HepG2 (cell line): ENCODE measurements at regions not wholly inside any gene's neighbourhood (a gene's known extent, or its start where the extent isn't known, plus 50 kb on each side); places are given as distances from the start of the nearest gene placed in this dataset.

Experiments
- DMTF1 ChIP-seq: sonication (generic); formaldehyde crosslinking; IDR thresholded peaks from 2 replicates; pipeline ENCODE4 v1.4.0; 2020; ENCODE audit warnings: mild to moderate bottlenecking, missing genetic modification reagents
- GATAD2A ChIP-seq: IDR thresholded peaks from 2 replicates; pipeline ENCODE4 v1.6.1; 2016
- MBD4 ChIP-seq: IDR thresholded peaks from 2 replicates; pipeline ENCODE4 v1.6.1; 2012; ENCODE audit warnings: low read length, inconsistent platforms, borderline replicate concordance
- NCOA2 ChIP-seq: sonication (generic); formaldehyde crosslinking; IDR thresholded peaks from 2 replicates; pipeline ENCODE4 v1.8.0; 2022; ENCODE audit warnings: inconsistent platforms
- NFATC3 ChIP-seq: sonication (generic); formaldehyde crosslinking; IDR thresholded peaks from 2 replicates; pipeline ENCODE4 v1.5.1; 2020; ENCODE audit warnings: mild to moderate bottlenecking, missing genetic modification reagents
- PAF1 ChIP-seq: IDR thresholded peaks from 2 replicates; pipeline ENCODE4 v1.6.1; 2016; ENCODE audit warnings: missing genetic modification reagents, missing compliant biosample characterization
- SAP130 ChIP-seq: IDR thresholded peaks from 2 replicates; pipeline ENCODE4 v1.6.1; 2016; ENCODE audit warnings: low read depth
- TFDP2 ChIP-seq: sonication (generic); formaldehyde crosslinking; IDR thresholded peaks from 2 replicates; pipeline ENCODE4 v1.4.0; 2020; ENCODE audit warnings: missing genetic modification reagents
- ZNF276 ChIP-seq: sonication (generic); formaldehyde crosslinking; IDR thresholded peaks from 2 replicates; pipeline ENCODE4 v1.4.0; 2020; ENCODE audit warnings: mild to moderate bottlenecking, low read depth, missing genetic modification reagents
- ZNF280D ChIP-seq: sonication (generic); formaldehyde crosslinking; IDR thresholded peaks from 2 replicates; pipeline ENCODE4 v1.5.1; 2020; ENCODE audit warnings: mild to moderate bottlenecking, missing genetic modification reagents
- ZNF30 ChIP-seq: sonication (generic); formaldehyde crosslinking; IDR thresholded peaks from 2 replicates; pipeline ENCODE4 v1.5.0; 2020; ENCODE audit warnings: mild to moderate bottlenecking, missing genetic modification reagents
- ZNF350 ChIP-seq: sonication (generic); formaldehyde crosslinking; IDR thresholded peaks from 2 replicates; pipeline ENCODE4 v1.4.0; 2020; ENCODE audit warnings: mild to moderate bottlenecking, low read depth, missing genetic modification reagents, borderline replicate concordance
- ZNF687 ChIP-seq: sonication (generic); formaldehyde crosslinking; IDR thresholded peaks from 2 replicates; pipeline ENCODE4 v1.5.1; 2020; ENCODE audit warnings: mild to moderate bottlenecking, missing genetic modification reagents, moderate library complexity
- ZNF709 ChIP-seq: sonication (generic); formaldehyde crosslinking; IDR thresholded peaks from 2 replicates; pipeline ENCODE4 v1.5.0; 2020; ENCODE audit warnings: mild to moderate bottlenecking, missing genetic modification reagents
- ZNF747 ChIP-seq: sonication (generic); formaldehyde crosslinking; IDR thresholded peaks from 2 replicates; pipeline ENCODE4 v1.8.1; 2023; ENCODE audit warnings: missing genetic modification reagents, mild to moderate bottlenecking, borderline replicate concordance

- TF ChIP-seq ZNF687: peak; percentile 78
- no peak for TF ChIP-seq ZNF709
- TF ChIP-seq NCOA2 (CRISPR knock-in tag): peak; percentile 94
- peak; percentile 83 for TF ChIP-seq GATAD2A (CRISPR knock-in tag)
- TF ChIP-seq DMTF1 (CRISPR knock-in tag): no peak
- no peak for TF ChIP-seq MBD4
- TF ChIP-seq ZNF276 (CRISPR knock-in tag): no peak
- TF ChIP-seq ZNF350 (CRISPR knock-in tag): 0 out of 2 replicates have a peak, but pooled peaks have one; percentile 30
- 0 out of 2 replicates have a peak, but pooled peaks have one; percentile 49 for TF ChIP-seq SAP130 (CRISPR knock-in tag)
- TF ChIP-seq ZNF747 (CRISPR knock-in tag): peak; percentile 65; the same call in 1 of the 2 replicates
- no peak for TF ChIP-seq TFDP2 (CRISPR knock-in tag)
- peak; percentile 61; the same call in 1 of the 2 replicates for TF ChIP-seq ZNF280D (CRISPR knock-in tag)
- TF ChIP-seq ZNF30 (CRISPR knock-in tag): no peak
- no peak for TF ChIP-seq NFATC3 (CRISPR knock-in tag)
- TF ChIP-seq PAF1: no peak
Measured at GRCh38 chr1:213492161-213493041, 441.4 kb downstream of the RPS6KC1 start (continued).
